Right atrium auricular region (tissue), 2 donors: ENCODE measurements at regions not wholly inside any gene's neighbourhood (a gene's known extent, or its start where the extent isn't known, plus 50 kb on each side); places are given as distances from the start of the nearest gene placed in this dataset.

ENCODE experiments used
- DNase-seq: peaks from one replicate; pipeline ENCODE4 v3.0.0-alpha.2; 2019; ENCODE audit warnings: low spot score
- H3K27ac ChIP-seq, 2 donors: fragments of 200-600 bp; sonication (generic); 1 replicate in 1 of 2; 2 replicates in 1 of 2; pipeline ENCODE4 v1.5.1; 2016 to 2019
- H3K27me3 ChIP-seq, 2 donors: fragments of 200-600 bp; sonication (generic); one replicate each; pipeline versions ENCODE4 v1.5.1 to v1.6.0; 2017 to 2019
- H3K36me3 ChIP-seq: fragments of 200-600 bp; sonication (generic); one replicate; pipeline ENCODE4 v1.5.1; 2016
- H3K4me1 ChIP-seq, 2 donors: fragments of 200-600 bp; sonication (generic); one replicate each; pipeline versions ENCODE4 v1.5.1 to v1.6.0; 2017 to 2019
- H3K4me3 ChIP-seq, 2 donors: fragments of 200-600 bp; sonication (generic); 1 replicate in 1 of 2; 2 replicates in 1 of 2; pipeline ENCODE4 v1.5.1; 2017 to 2019; ENCODE audit warnings: mild to moderate bottlenecking in 1 of 2, moderate library complexity in 1 of 2
- H3K9me3 ChIP-seq, 2 donors: fragments of 200-600 bp; sonication (generic); one replicate each; pipeline ENCODE4 v1.5.1; 2019
- CTCF ChIP-seq, 2 donors: fragments of 200-600 bp; sonication (generic); IDR thresholded peaks; one replicate each; pipeline ENCODE4 v1.5.1; 2019; ENCODE audit warnings: antibody characterized with exemption in 2 of 2

GRCh38 chr2:121059651-121060649 is 225.1 kb downstream of the TFCP2L1 start:
- Histone ChIP-seq H3K27ac (no peak overlapping the region), H3K4me3 (no peak overlapping the region), H3K27me3 (no peaks in the 10 kb centered on the region), H3K36me3 (no peaks in the 10 kb centered on the region), H3K4me1 (no peaks in the 10 kb centered on the region), H3K9me3 (no peaks in the 10 kb centered on the region)
- TF ChIP-seq CTCF (IDR thresholded peaks at IDR 0.05), result no peak
- DNase-seq, result no peak

DNA sequence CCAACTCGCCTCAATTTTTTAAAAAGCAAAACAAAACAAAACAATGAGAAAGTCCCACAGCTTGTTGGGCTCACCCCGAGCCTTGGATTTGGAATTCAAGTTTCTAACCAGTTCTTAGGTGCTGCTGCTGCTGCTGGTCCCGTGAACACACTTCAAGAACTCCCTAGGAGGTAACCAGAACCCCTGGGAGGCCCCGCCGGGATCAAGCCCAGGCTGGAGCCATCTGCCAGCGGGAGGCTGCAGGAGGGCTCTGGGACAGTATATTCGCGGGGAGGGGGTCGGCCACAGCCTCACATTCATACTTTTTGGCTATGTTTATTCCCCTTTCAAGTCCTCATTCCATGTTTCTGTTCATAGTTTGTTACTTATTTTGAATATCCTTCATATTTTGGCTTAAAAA is 223.4 kb downstream of the TFCP2L1 start:
- Histone ChIP-seq H3K4me3 (no peak overlapping the region), H3K27ac (no peak overlapping the region), H3K4me1 (no peaks in the 10 kb centered on the region), H3K27me3 (no peaks in the 10 kb centered on the region), H3K9me3 (no peaks in the 10 kb centered on the region), H3K36me3 (no peaks in the 10 kb centered on the region)
- TF ChIP-seq CTCF (IDR thresholded peaks at IDR 0.05), result no peak
- no peak for DNase-seq

DNA sequence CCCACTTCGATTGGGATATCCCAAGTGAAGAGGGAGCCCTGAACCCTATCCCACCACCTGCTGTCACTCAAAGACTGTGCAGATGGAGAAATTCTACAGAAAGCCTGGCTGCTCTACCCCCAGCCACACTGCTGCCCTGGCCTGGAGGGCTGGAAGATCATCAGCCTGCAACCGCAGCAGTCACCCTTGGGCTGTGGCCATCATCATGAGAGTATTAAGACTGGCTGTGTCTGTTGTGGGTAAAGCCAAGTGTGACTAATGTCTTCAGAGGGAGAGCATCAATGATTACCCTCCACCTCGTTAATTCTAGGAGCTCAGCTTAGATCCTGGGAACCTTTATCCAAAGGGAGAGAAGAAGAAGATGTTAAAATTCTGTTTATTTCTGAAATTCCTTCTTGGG is 221.5 kb downstream of the TFCP2L1 start:
- DNase-seq, result no peak
- H3K27me3 ChIP-seq, result no peaks in the 10 kb centered on the region
- no peaks in the 10 kb centered on the region for H3K9me3 ChIP-seq
- TF ChIP-seq CTCF (IDR thresholded peaks at IDR 0.05), result no peak
- H3K4me3 ChIP-seq, result no peak overlapping the region
- no peaks in the 10 kb centered on the region for H3K4me1 ChIP-seq
- no peak overlapping the region for H3K27ac ChIP-seq
- H3K36me3 ChIP-seq, result no peaks in the 10 kb centered on the region

- no peak for DNase-seq
- H3K4me1 ChIP-seq, result no peaks in the 10 kb centered on the region
- no peaks in the 10 kb centered on the region for H3K36me3 ChIP-seq
- no peak overlapping the region for H3K27ac ChIP-seq
- H3K27me3 ChIP-seq, result no peaks in the 10 kb centered on the region
- TF ChIP-seq CTCF (IDR thresholded peaks at IDR 0.05), result no peak
- H3K9me3 ChIP-seq, result no peaks in the 10 kb centered on the region
- H3K4me3 ChIP-seq, result no peak overlapping the region
Measured at GRCh38 chr2:121064186-121064585, 220.8 kb downstream of the TFCP2L1 start.

DNA sequence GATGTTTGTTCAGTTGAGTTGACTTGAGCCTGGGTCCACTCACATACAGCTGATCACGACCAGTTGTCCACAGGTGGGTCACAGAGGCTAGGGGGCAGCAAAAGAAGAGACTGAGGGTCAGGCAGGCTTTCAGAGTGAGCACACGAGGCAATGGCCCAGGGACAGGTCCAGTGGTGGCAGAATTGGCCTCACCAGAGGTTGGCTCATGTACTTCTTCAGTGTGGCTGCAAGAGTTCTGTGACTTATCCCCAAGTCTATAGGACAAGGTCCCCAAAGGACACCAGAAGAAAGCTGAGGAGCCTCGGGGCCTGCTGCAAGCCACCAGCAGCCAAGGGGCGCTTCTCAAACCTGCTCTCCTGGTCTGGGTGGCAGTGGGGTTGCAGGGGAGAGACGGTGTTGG is 219.8 kb downstream of the TFCP2L1 start:
- H3K4me1 ChIP-seq, result no peaks in the 10 kb centered on the region
- H3K27me3 ChIP-seq, result no peaks in the 10 kb centered on the region
- no peaks in the 10 kb centered on the region for H3K9me3 ChIP-seq
- H3K4me3 ChIP-seq, result no peak overlapping the region
- TF ChIP-seq CTCF (IDR thresholded peaks at IDR 0.05), result no peak
- DNase-seq, result no peak
- no peaks in the 10 kb centered on the region for H3K36me3 ChIP-seq
- H3K27ac ChIP-seq, result no peak overlapping the region
